Breast epithelium (tissue), 3 donors: ENCODE measurements at regions not wholly inside any gene's neighbourhood (a gene's known extent, or its start where the extent isn't known, plus 50 kb on each side); places are given as distances from the start of the nearest gene placed in this dataset.

Experiments
- CTCF ChIP-seq, 3 donors: fragments of 450-650 bp; IDR thresholded peaks; one replicate each; pipeline ENCODE4 v1.5.1; 2016 to 2017; ENCODE audit warnings: antibody characterized with exemption in 3 of 3, mild to moderate bottlenecking in 3 of 3, moderate library complexity in 3 of 3
- POLR2A ChIP-seq: fragments of 450-650 bp; IDR thresholded peaks from one replicate; pipeline ENCODE4 v1.6.1; 2016; ENCODE audit warnings: antibody characterized with exemption, mild to moderate bottlenecking, moderate library complexity

- TF ChIP-seq CTCF (IDR thresholded peaks at IDR 0.05), result no peak
- no peak for TF ChIP-seq POLR2A
Observed at GRCh38 chr1:4518621-4519020, 135.8 kb upstream of the AJAP1 start.
